ENCODE measurements at regions not wholly inside any gene's neighbourhood (a gene's known extent, or its start where the extent isn't known, plus 50 kb on each side); places are given as distances from the start of the nearest gene placed in this dataset.

DNA sequence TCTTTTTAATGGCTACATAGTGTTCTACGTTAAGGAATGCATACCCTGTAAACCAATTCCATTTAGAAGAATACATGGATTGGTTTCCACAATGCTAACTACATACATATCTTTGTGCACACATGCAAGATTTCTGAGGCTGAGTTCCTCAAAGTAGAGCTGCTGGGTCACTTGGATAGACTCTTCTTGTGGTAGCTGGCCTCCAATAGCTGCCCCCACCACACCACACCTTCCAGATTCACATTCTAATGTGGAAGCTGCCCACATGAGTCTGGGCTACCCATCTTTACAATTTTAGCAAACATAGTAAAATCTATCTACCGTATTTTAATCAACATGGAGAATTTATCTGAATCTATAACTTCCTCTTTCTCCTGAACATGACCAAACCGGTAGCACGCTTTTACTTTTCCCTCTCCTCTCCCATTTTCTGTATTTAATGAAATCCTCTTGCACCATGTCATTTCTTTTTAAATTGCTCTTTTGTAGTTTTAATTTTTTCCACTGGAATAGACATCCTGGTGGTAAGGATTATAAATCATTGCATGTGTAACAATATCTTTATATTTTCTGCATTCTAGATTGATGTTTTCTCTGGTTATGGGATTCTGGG, 74.7 kb upstream of the CITED2 start:
- CTCF ChIA-PET: no interaction called here

GRCh38 chr6:139448051-139448649, 73.7 kb upstream of the CITED2 start:
- CTCF ChIA-PET: interaction anchor here (0.6 kb wide), 1 partner anchor 746 kb away, joined by 3 read pairs; no protein-coding TSS in a partner anchor
- H3K4me1 ChIP-seq: peaks cover 23% of the 10 kb centered on the region
- no peak overlapping the region for H3K4me3 Mint-ChIP-seq (ENCODE audit: unreplicated experiment)
- H3K36me3 Mint-ChIP-seq (ENCODE audit: insufficient read depth, unreplicated experiment): no peaks in the 10 kb centered on the region
- H3K9me3 Mint-ChIP-seq (ENCODE audit: unreplicated experiment): no peaks in the 10 kb centered on the region
- no peak for DNase-seq
- peak overlapping the region; percentile 32 for H3K27ac Mint-ChIP-seq (ENCODE audit: unreplicated experiment)
- H3K4me1 Mint-ChIP-seq (ENCODE audit: low read depth, unreplicated experiment): peaks cover 27% of the 10 kb centered on the region
- intact Hi-C loops (cut with micrococcal nuclease; ENCODE audit: unreplicated experiment): loop anchor here (5.0 kb wide), 1 partner anchor 71 kb away; no protein-coding TSS in a partner anchor
- BruUV-seq (replicated peaks): no TSS peak
- H3K27me3 ChIP-seq (replicated peaks; ENCODE audit: control insufficient read depth, insufficient read depth, low read length): no peaks in the 10 kb centered on the region
- TF ChIP-seq CTCF (IDR thresholded peaks at IDR 0.05; ENCODE audit: insufficient read depth in 1 of 2, low read depth in 1 of 2, low read length in 1 of 2, severe bottlenecking in 1 of 2, unreplicated experiment in 1 of 2): no peak
- H3K4me3 ChIP-seq (ENCODE audit: low read depth, low read length): no peak overlapping the region
- no peaks in the 10 kb centered on the region for H3K9me3 ChIP-seq
- no peaks in the 10 kb centered on the region for H3K36me3 ChIP-seq (ENCODE audit: control insufficient read depth, insufficient read depth, low read length)
- POLR2A ChIA-PET: no interaction called here
- H3K27me3 Mint-ChIP-seq (ENCODE audit: insufficient read depth, unreplicated experiment): no peaks in the 10 kb centered on the region

More for the DNA sequence above, 74.7 kb upstream of the CITED2 start:
- Histone ChIP-seq H3K4me3 (ENCODE audit: low read depth, low read length) (no peak overlapping the region), H3K27me3 (replicated peaks; ENCODE audit: control insufficient read depth, insufficient read depth, low read length) (no peaks in the 10 kb centered on the region), H3K4me1 (peaks cover 23% of the 10 kb centered on the region), H3K36me3 (ENCODE audit: control insufficient read depth, insufficient read depth, low read length) (no peaks in the 10 kb centered on the region), H3K9me3 (no peaks in the 10 kb centered on the region)
- H3K27ac Mint-ChIP-seq (ENCODE audit: unreplicated experiment): no peak overlapping the region
- no TSS peak for BruUV-seq (replicated peaks)
- TF ChIP-seq CTCF (IDR thresholded peaks at IDR 0.05; ENCODE audit: insufficient read depth in 1 of 2, low read depth in 1 of 2, low read length in 1 of 2, severe bottlenecking in 1 of 2, unreplicated experiment in 1 of 2): no peak
- peaks cover 27% of the 10 kb centered on the region for H3K4me1 Mint-ChIP-seq (ENCODE audit: low read depth, unreplicated experiment)
- no peaks in the 10 kb centered on the region for H3K36me3 Mint-ChIP-seq (ENCODE audit: insufficient read depth, unreplicated experiment)
- POLR2A ChIA-PET: no interaction called here
- no peak overlapping the region for H3K4me3 Mint-ChIP-seq (ENCODE audit: unreplicated experiment)
- no peaks in the 10 kb centered on the region for H3K9me3 Mint-ChIP-seq (ENCODE audit: unreplicated experiment)
- DNase-seq: no peak
- intact Hi-C loops (cut with micrococcal nuclease; ENCODE audit: unreplicated experiment): loop anchor here (5.0 kb wide), 1 partner anchor 72 kb away; no protein-coding TSS in a partner anchor
- H3K27me3 Mint-ChIP-seq (ENCODE audit: insufficient read depth, unreplicated experiment): no peaks in the 10 kb centered on the region

- Mint-ChIP-seq H3K4me3 (ENCODE audit: unreplicated experiment) (no peak overlapping the region), H3K27ac (ENCODE audit: unreplicated experiment) (no peak overlapping the region), H3K4me1 (ENCODE audit: low read depth, unreplicated experiment) (peaks cover 27% of the 10 kb centered on the region), H3K36me3 (ENCODE audit: insufficient read depth, unreplicated experiment) (no peaks in the 10 kb centered on the region), H3K9me3 (ENCODE audit: unreplicated experiment) (no peaks in the 10 kb centered on the region), H3K27me3 (ENCODE audit: insufficient read depth, unreplicated experiment) (no peaks in the 10 kb centered on the region)
- Histone ChIP-seq H3K9me3 (no peaks in the 10 kb centered on the region), H3K36me3 (ENCODE audit: control insufficient read depth, insufficient read depth, low read length) (no peaks in the 10 kb centered on the region), H3K4me3 (ENCODE audit: low read depth, low read length) (no peak overlapping the region), H3K4me1 (peaks cover 23% of the 10 kb centered on the region), H3K27me3 (replicated peaks; ENCODE audit: control insufficient read depth, insufficient read depth, low read length) (no peaks in the 10 kb centered on the region)
- BruUV-seq (replicated peaks): no TSS peak
- DNase-seq: no peak
- intact Hi-C loops (cut with micrococcal nuclease; ENCODE audit: unreplicated experiment): loop anchor here (5.0 kb wide), 1 partner anchor 70 kb away; no protein-coding TSS in a partner anchor
- TF ChIP-seq CTCF (IDR thresholded peaks at IDR 0.05; ENCODE audit: insufficient read depth in 1 of 2, low read depth in 1 of 2, low read length in 1 of 2, severe bottlenecking in 1 of 2, unreplicated experiment in 1 of 2): no peak
- ChIA-PET CTCF (no interaction called here), POLR2A (no interaction called here)
Measured at GRCh38 chr6:139447656-139447975, 73.2 kb upstream of the CITED2 start.
